ENCODE measurements at regions not wholly inside any gene's neighbourhood (a gene's known extent, or its start where the extent isn't known, plus 50 kb on each side); places are given as distances from the start of the nearest gene placed in this dataset.

DNA sequence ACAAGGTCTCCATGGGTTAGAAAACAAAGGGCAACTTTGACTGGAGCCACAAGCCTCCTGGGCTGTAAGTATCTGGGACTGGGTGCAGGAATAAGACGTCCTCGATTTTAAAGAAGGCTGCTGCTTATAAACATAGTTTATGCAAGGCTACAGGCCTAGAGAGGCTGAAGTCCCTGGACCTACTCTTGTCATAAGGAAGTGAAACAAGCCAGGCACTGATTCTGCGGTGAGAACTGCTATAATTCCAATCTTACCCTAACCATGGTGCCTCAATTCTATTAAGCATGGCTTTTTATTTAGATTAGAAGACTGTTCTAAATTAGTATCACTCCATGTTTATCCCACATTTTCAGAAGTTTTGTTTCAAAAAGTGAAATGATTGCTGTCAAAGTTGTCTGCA lies 777.6 kb downstream of the PLOD2 start:
- Histone ChIP-seq H3K27me3 (ENCODE audit: control insufficient read depth in 1 of 2, insufficient read depth in 2 of 2, low read length in 2 of 2) (no peaks in the 10 kb centered on the region), H3K4me3 (ENCODE audit: low read length in 2 of 2) (no peak overlapping the region), H3K27ac (ENCODE audit: low read length) (peak overlapping the region; percentile 58), H3K36me3 (ENCODE audit: control insufficient read depth in 2 of 2, insufficient read depth in 2 of 2, low read length in 2 of 2) (no peaks in the 10 kb centered on the region), H3K9me3 (ENCODE audit: control insufficient read depth in 2 of 2, low read length in 2 of 2) (no peaks in the 10 kb centered on the region), H3K9ac (ENCODE audit: low read length in 2 of 2) (no peak overlapping the region), H3K4me1 (ENCODE audit: control insufficient read depth, insufficient read depth, low read length) (no peaks in the 10 kb centered on the region)

DNA sequence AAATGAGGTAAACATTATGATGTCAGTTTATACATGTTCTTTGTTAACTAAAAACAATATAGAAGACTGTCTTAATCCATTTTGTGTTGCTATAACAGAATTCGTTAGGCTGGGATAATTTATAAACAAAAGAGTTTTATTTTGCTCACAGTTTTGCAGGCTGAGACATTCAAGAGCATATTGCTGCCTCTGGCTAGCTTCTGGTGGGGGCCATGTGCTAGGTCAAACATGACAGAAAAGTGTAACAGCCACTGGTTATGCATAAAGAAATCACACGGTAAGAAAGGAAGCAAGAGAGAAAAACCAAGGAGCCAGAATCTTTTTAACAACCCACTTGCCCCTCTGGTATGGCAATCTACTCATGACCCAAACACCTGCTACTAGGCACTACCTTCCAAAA lies 776.7 kb downstream of the PLOD2 start:
- Histone ChIP-seq H3K4me3 (ENCODE audit: low read length in 2 of 2) (no peak overlapping the region), H3K27ac (ENCODE audit: low read length) (no peak overlapping the region), H3K9me3 (ENCODE audit: control insufficient read depth in 2 of 2, low read length in 2 of 2) (no peaks in the 10 kb centered on the region), H3K4me1 (ENCODE audit: control insufficient read depth, insufficient read depth, low read length) (no peaks in the 10 kb centered on the region), H3K9ac (ENCODE audit: low read length in 2 of 2) (no peak overlapping the region), H3K27me3 (ENCODE audit: control insufficient read depth in 1 of 2, insufficient read depth in 2 of 2, low read length in 2 of 2) (no peaks in the 10 kb centered on the region), H3K36me3 (ENCODE audit: control insufficient read depth in 2 of 2, insufficient read depth in 2 of 2, low read length in 2 of 2) (no peaks in the 10 kb centered on the region)

DNA sequence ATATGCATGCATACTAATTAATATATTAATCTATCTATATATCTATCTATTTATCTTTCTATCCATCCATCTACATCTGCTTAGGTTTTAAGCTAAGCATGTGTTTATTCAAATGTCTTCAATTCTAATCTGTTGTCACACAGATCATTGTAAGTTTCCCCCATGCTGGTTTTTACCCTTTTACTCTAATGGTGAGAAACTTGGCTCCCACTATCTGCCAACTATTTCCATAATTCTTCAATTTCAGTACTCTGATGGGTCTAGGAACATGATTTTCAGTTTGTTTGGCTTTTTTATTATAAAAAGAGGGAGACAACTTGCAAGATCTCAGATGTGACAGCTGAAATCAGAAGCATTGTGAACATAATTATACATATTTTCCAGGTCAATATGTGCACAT lies 773.8 kb downstream of the PLOD2 start:
- Histone ChIP-seq H3K27ac (ENCODE audit: low read length) (no peak overlapping the region), H3K9me3 (ENCODE audit: control insufficient read depth in 2 of 2, low read length in 2 of 2) (no peaks in the 10 kb centered on the region), H3K4me1 (ENCODE audit: control insufficient read depth, insufficient read depth, low read length) (no peaks in the 10 kb centered on the region), H3K4me3 (ENCODE audit: low read length in 2 of 2) (no peak overlapping the region), H3K9ac (ENCODE audit: low read length in 2 of 2) (no peak overlapping the region), H3K27me3 (ENCODE audit: control insufficient read depth in 1 of 2, insufficient read depth in 2 of 2, low read length in 2 of 2) (no peaks in the 10 kb centered on the region), H3K36me3 (ENCODE audit: control insufficient read depth in 2 of 2, insufficient read depth in 2 of 2, low read length in 2 of 2) (no peaks in the 10 kb centered on the region)

DNA sequence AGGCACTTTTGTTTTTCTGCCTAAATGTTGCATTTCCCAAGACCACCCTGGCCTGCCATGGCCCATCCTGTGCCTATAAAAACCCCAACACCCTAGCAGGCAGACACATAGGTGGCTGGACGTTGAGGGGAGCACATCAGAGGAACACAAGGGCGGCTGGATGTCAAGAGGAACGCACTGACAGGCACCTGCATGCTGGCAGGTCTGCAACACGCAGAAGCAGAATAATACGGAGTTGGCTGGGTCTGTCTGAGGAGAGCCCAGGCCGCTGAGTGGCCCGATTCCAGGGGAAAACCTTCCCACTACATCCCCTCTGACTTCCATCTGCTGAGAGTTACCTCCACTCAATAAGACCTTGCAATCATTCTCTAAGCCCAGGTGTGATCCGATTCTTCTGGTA lies 765.6 kb downstream of the PLOD2 start:
- H3K27ac ChIP-seq (ENCODE audit: low read length): no peak overlapping the region
- H3K9ac ChIP-seq (ENCODE audit: low read length in 2 of 2): no peak overlapping the region
- H3K4me1 ChIP-seq (ENCODE audit: control insufficient read depth, insufficient read depth, low read length): no peaks in the 10 kb centered on the region
- no peaks in the 10 kb centered on the region for H3K9me3 ChIP-seq (ENCODE audit: control insufficient read depth in 2 of 2, low read length in 2 of 2)
- H3K36me3 ChIP-seq (ENCODE audit: control insufficient read depth in 2 of 2, insufficient read depth in 2 of 2, low read length in 2 of 2): no peaks in the 10 kb centered on the region
- no peak overlapping the region for H3K4me3 ChIP-seq (ENCODE audit: low read length in 2 of 2)
- no peaks in the 10 kb centered on the region for H3K27me3 ChIP-seq (ENCODE audit: control insufficient read depth in 1 of 2, insufficient read depth in 2 of 2, low read length in 2 of 2)

DNA sequence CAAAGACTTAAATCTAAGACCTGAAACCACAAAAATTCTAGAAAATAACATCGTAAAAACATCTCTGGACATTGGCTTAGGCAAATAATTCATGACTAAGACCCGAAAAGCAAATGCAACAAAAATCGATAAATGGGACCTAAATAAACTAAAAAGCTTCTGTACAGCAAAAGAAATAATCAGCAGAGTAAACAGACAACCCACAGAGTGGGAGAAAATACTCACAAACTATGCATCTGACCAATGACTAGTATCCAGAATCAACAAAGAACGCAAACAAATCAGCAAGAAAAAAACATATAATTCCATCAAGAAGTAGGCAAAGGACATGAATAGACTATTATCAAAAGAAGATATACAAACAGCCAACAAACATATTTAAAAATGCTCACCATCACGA lies 749.4 kb downstream of the PLOD2 start:
- Histone ChIP-seq H3K27me3 (ENCODE audit: control insufficient read depth in 1 of 2, insufficient read depth in 2 of 2, low read length in 2 of 2) (no peaks in the 10 kb centered on the region), H3K4me1 (ENCODE audit: control insufficient read depth, insufficient read depth, low read length) (no peaks in the 10 kb centered on the region), H3K27ac (ENCODE audit: low read length) (no peak overlapping the region), H3K9ac (ENCODE audit: low read length in 2 of 2) (no peak overlapping the region), H3K4me3 (ENCODE audit: low read length in 2 of 2) (no peak overlapping the region), H3K9me3 (ENCODE audit: control insufficient read depth in 2 of 2, low read length in 2 of 2) (no peaks in the 10 kb centered on the region), H3K36me3 (ENCODE audit: control insufficient read depth in 2 of 2, insufficient read depth in 2 of 2, low read length in 2 of 2) (no peaks in the 10 kb centered on the region)

DNA sequence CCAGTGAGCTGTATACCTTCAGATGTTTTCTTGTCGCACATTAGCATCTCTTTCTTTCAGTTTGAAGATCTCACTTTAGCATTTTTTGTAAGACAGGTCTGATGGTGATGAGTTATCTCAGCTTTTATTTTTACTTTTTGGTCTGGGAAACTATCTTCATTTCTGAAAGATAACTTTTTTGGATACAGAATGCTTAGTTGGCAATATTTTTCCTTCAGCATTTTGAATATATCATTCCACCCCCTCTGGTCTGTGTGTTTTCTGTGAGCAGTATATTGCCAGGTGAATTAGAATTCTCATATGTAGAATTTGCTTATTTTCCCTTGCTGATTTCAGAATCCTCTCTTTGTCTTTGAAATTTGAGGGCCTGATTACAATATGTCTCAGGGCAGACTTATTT lies 743.3 kb downstream of the PLOD2 start:
- H3K36me3 ChIP-seq (ENCODE audit: control insufficient read depth in 2 of 2, insufficient read depth in 2 of 2, low read length in 2 of 2): no peaks in the 10 kb centered on the region
- H3K27me3 ChIP-seq (ENCODE audit: control insufficient read depth in 1 of 2, insufficient read depth in 2 of 2, low read length in 2 of 2): no peaks in the 10 kb centered on the region
- H3K4me1 ChIP-seq (ENCODE audit: control insufficient read depth, insufficient read depth, low read length): no peaks in the 10 kb centered on the region
- no peak overlapping the region for H3K9ac ChIP-seq (ENCODE audit: low read length in 2 of 2)
- H3K27ac ChIP-seq (ENCODE audit: low read length): no peak overlapping the region
- H3K9me3 ChIP-seq (ENCODE audit: control insufficient read depth in 2 of 2, low read length in 2 of 2): no peaks in the 10 kb centered on the region
- H3K4me3 ChIP-seq (ENCODE audit: low read length in 2 of 2): no peak overlapping the region

DNA sequence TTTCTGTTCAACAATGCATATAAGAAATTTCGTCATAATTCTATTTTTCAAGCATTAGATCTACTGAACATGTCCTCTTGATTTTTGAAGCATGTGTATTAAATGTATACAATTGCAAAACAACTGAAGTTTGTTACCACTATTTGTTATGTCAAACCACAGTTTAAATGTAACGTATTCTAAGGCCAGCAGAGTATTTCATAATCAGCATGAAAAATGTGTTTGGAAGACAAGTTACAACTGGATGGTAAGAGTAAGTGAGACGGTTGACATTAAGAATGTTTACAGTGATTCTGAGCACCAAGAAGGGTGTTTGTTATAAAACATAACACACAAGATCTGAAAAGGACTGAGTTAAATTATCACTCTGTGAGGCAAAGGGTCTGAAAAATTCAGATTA lies 738.4 kb downstream of the PLOD2 start:
- Histone ChIP-seq H3K9ac (ENCODE audit: low read length in 2 of 2) (no peak overlapping the region), H3K36me3 (ENCODE audit: control insufficient read depth in 2 of 2, insufficient read depth in 2 of 2, low read length in 2 of 2) (no peaks in the 10 kb centered on the region), H3K9me3 (ENCODE audit: control insufficient read depth in 2 of 2, low read length in 2 of 2) (no peaks in the 10 kb centered on the region), H3K4me3 (ENCODE audit: low read length in 2 of 2) (no peak overlapping the region), H3K27ac (ENCODE audit: low read length) (no peak overlapping the region), H3K27me3 (ENCODE audit: control insufficient read depth in 1 of 2, insufficient read depth in 2 of 2, low read length in 2 of 2) (no peaks in the 10 kb centered on the region), H3K4me1 (ENCODE audit: control insufficient read depth, insufficient read depth, low read length) (no peaks in the 10 kb centered on the region)

DNA sequence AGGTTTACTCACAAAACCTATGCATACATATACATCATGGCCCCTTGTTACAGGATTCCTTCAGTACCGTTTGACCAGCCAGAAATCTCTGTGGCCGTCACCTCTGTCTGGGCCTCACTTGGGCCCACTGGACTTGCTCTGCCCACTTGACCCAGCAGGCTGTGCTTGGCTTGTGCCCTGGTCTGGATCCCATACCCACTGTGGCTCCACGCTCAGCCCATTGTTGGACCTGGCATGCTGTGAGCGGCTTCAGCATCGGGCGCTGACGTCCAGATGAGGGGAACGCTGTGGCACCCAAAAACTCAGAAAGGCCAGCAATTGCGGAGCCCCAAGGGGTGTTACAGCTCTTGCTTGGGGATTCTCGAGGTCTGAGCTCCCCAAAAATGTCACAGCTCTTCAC lies 733.6 kb downstream of the PLOD2 start:
- H3K36me3 ChIP-seq (ENCODE audit: control insufficient read depth in 2 of 2, insufficient read depth in 2 of 2, low read length in 2 of 2): no peaks in the 10 kb centered on the region
- no peak overlapping the region for H3K4me3 ChIP-seq (ENCODE audit: low read length in 2 of 2)
- no peaks in the 10 kb centered on the region for H3K27me3 ChIP-seq (ENCODE audit: control insufficient read depth in 1 of 2, insufficient read depth in 2 of 2, low read length in 2 of 2)
- no peak overlapping the region for H3K9ac ChIP-seq (ENCODE audit: low read length in 2 of 2)
- no peaks in the 10 kb centered on the region for H3K9me3 ChIP-seq (ENCODE audit: control insufficient read depth in 2 of 2, low read length in 2 of 2)
- H3K27ac ChIP-seq (ENCODE audit: low read length): no peak overlapping the region
- H3K4me1 ChIP-seq (ENCODE audit: control insufficient read depth, insufficient read depth, low read length): no peaks in the 10 kb centered on the region

DNA sequence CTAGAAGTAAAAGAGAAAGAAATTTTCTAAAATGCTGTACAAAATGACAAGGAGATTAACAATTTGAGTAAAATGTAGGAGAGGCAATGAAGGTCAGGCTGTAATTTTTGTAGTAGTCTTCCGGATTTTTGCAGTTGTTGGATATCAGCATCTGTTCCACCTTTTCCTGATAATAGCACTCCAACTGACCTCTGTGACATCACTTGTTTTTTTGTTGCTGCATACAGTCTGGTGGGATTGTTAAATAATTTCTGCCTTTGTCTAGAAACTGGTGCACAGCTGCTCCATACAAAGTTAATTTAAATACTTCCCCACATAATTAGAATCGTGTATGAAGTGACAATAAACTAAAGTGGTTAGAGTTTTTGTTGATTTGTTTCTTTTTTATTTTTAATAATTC lies 731.4 kb downstream of the PLOD2 start:
- Histone ChIP-seq H3K4me3 (ENCODE audit: low read length in 2 of 2) (no peak overlapping the region), H3K27ac (ENCODE audit: low read length) (no peak overlapping the region), H3K4me1 (ENCODE audit: control insufficient read depth, insufficient read depth, low read length) (no peaks in the 10 kb centered on the region), H3K9ac (ENCODE audit: low read length in 2 of 2) (no peak overlapping the region), H3K36me3 (ENCODE audit: control insufficient read depth in 2 of 2, insufficient read depth in 2 of 2, low read length in 2 of 2) (no peaks in the 10 kb centered on the region), H3K9me3 (ENCODE audit: control insufficient read depth in 2 of 2, low read length in 2 of 2) (no peaks in the 10 kb centered on the region), H3K27me3 (ENCODE audit: control insufficient read depth in 1 of 2, insufficient read depth in 2 of 2, low read length in 2 of 2) (no peaks in the 10 kb centered on the region)

DNA sequence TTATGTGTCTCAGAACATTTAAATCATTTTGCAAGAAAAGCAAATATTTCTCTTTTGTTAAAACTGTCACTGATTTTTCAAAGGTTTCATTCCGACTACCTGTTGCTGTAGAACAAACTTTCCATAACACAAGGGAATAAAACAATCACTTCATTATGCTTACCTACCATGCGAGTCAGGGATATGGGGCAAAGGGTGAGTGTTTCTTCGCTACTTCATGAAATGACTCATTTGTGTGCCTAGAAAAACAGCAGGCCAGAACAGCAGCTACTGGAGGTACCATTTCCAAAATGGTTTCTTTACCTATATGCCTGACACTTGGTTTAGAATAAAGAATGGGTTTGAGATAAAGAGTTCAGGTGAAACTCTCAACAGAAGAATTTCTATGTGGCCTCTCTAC lies 712.5 kb downstream of the PLOD2 start:
- H3K9me3 ChIP-seq (ENCODE audit: control insufficient read depth in 2 of 2, low read length in 2 of 2): peaks cover 0 to 2% of the 10 kb centered on the region in 2 donors
- H3K27me3 ChIP-seq (ENCODE audit: control insufficient read depth in 1 of 2, insufficient read depth in 2 of 2, low read length in 2 of 2): no peaks in the 10 kb centered on the region
- H3K9ac ChIP-seq (ENCODE audit: low read length in 2 of 2): no peak overlapping the region
- H3K36me3 ChIP-seq (ENCODE audit: control insufficient read depth in 2 of 2, insufficient read depth in 2 of 2, low read length in 2 of 2): no peaks in the 10 kb centered on the region
- no peak overlapping the region for H3K27ac ChIP-seq (ENCODE audit: low read length)
- no peaks in the 10 kb centered on the region for H3K4me1 ChIP-seq (ENCODE audit: control insufficient read depth, insufficient read depth, low read length)
- no peak overlapping the region for H3K4me3 ChIP-seq (ENCODE audit: low read length in 2 of 2)

DNA sequence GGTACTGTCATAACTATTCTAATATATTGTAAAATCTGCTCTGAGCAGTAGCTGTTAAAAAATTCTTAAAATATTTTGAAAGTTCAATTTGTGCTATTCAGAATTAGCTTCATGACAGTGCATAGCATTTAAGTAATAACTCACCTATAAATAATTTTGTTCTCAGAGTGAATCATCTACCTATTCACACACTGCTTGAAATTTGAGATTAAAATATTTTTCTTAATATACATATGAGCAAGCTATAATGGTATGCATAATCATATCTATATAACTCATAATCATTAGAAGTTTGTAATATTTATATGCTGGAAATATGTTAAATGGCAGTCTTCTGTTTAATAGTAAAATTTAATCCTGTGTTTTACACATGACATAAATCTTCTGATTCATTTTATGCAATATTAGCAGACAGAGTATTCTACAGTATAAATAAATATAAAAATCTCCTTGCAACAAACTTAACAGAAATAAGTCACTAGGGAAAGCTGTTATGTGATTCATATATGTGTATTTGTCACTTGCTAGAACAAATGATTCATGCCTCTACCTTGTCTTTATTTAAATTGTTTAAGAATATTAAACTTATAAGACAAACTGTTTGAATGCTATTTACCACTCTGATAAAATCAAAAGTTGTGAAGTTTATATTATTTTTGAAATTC lies 710.8 kb downstream of the PLOD2 start:
- Histone ChIP-seq H3K4me3 (ENCODE audit: low read length in 2 of 2) (no peak overlapping the region), H3K9ac (ENCODE audit: low read length in 2 of 2) (no peak overlapping the region), H3K27me3 (ENCODE audit: control insufficient read depth in 1 of 2, insufficient read depth in 2 of 2, low read length in 2 of 2) (no peaks in the 10 kb centered on the region), H3K9me3 (ENCODE audit: control insufficient read depth in 2 of 2, low read length in 2 of 2) (peaks cover 0 to 2% of the 10 kb centered on the region in 2 donors), H3K36me3 (ENCODE audit: control insufficient read depth in 2 of 2, insufficient read depth in 2 of 2, low read length in 2 of 2) (no peaks in the 10 kb centered on the region), H3K27ac (ENCODE audit: low read length) (no peak overlapping the region), H3K4me1 (ENCODE audit: control insufficient read depth, insufficient read depth, low read length) (no peaks in the 10 kb centered on the region)

All from stomach smooth muscle (tissue), 2 donors.